GM12872 (cell line): ENCODE measurements at regions not wholly inside any gene's neighbourhood (a gene's known extent, or its start where the extent isn't known, plus 50 kb on each side); places are given as distances from the start of the nearest gene placed in this dataset.

Experiments used
- CTCF ChIP-seq: IDR thresholded peaks from 3 replicates; pipeline ENCODE4 v1.5.1; 2011; ENCODE audit warnings: low read depth, mild to moderate bottlenecking, low read length, moderate library complexity; ENCODE audit not compliant: insufficient read depth

DNA sequence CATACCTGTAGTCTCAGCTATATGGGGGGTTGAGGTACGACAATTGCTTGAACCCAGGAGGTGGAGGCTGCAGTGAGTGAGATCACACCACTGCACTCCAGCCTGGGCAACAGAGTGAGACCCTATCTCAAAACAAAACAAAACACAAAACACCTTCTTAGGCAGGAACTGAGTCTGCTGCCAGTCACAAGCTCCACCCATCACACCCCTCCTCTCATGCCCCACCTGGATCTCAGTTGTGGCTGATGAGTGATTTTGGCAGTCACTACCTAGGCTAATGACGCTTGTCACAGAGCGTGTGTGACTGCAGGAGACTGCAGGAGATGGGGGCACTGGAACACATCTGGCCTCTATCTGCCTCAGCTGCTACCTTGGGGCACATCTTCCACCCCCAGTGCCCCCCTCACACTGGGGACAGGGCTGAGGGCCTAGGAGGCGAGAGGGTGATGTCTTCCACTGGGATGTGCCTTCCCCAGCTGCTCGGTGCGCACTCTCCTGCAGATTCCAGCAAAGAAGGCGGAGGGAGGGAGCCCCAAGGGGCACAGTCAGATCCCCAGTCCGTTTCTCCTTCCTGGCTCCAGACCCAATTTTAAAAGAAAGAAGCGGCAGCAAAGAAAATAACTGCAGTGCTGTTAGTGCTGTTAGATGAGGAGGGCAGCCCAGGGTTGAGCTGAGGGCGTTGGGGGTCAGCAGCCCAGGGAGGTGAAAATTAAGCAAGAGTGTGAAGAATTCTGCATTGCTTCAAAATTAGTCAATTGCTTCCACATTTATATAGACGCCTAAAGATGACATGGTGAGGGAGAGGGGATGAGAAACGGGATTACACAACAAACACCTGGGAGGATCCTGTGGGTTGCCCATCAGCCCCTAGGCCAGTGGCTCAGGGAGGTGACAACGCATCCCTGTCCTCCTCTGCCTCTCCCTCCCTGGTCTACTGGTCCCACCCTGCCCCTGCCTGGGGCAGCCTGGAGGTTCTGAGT, 143.6 kb upstream of the HAAO start:
- no peak for TF ChIP-seq CTCF

DNA sequence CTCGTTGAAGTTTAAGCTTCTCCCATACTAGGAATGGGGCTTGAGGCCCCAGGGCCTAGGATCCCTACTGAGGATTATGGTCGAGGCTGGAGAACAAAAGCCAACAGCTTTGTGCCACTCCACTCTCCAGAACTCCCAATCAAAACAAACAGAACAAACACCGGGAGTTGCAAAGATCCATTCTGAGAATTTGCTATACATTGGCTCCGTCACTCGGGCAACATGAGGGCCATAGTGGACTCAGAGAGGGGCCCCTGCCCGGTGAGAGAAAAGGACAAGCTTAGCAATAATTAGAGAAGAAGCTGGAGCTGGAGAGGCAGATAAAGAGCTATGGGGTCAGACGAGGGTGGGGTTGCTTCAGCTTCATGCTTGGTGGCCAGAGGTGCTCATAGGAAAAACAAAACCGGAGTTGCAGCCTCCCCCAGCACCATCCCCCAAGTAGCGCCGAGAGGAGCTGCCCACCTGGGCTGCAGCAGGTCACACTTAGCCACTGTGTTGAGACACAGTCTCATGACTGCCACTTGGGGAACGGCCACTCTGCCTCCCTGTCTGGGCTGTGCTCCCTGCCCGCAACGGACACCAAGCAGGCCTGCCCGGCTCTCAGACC, 142.3 kb upstream of the HAAO start:
- no peak for TF ChIP-seq CTCF

- no peak for TF ChIP-seq CTCF
Measured at GRCh38 chr2:42933824-42934254, 141.5 kb upstream of the HAAO start.

- no peak for TF ChIP-seq CTCF
Measured at GRCh38 chr2:42932271-42933151, 140.1 kb upstream of the HAAO start.

DNA sequence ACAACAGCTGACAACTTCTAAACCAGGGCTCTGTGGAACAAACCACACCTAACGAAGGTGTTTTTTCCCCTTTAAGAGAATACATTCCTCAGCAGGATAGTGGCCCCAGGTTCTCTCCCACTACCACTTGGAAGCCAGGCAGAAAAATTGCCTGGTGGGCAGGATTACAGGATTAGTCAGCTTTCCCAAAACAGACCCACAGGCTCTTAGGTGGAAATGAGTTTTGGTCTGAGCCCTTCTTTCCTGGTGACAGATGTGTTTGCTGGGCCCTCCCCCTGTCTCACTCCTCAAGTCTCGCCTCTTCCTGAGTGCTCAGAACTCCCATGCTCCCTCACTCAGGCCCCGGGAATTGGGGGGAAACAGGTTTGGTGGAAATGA, 139.4 kb upstream of the HAAO start:
- TF ChIP-seq CTCF = no peak

- TF ChIP-seq CTCF = peak; percentile 51
Measured at GRCh38 chr2:42931146-42931817, 138.9 kb upstream of the HAAO start.

DNA sequence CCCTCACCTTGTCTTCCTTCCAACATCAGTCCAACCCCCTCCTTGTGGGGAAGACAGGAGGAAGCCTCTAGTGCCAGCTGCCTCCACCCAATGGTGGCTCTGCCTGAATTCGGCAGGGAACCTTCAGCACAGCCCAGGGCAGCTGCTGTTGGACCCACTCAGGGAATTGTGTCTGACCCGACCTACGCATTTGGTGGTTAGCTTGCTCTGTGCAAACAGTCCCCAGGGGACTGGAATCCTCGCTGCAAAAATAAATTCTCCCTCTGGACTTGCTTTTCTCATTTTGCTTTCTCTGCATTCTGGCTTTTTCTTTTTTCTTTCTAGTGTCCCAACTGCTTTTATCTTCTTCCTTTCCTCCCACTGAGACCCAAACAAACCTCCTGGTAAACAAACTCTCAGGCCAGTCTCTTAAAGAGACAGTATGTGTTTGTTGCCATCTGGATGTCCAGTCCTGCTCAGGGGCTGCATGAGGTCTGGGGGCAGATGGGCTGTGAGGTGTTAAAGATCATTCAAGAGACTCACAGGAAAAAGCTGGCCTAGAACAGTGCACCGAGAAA, 137.7 kb upstream of the HAAO start:
- TF ChIP-seq CTCF = no peak
